ENCODE measurements at regions not wholly inside any gene's neighbourhood (a gene's known extent, or its start where the extent isn't known, plus 50 kb on each side); places are given as distances from the start of the nearest gene placed in this dataset.

DNA sequence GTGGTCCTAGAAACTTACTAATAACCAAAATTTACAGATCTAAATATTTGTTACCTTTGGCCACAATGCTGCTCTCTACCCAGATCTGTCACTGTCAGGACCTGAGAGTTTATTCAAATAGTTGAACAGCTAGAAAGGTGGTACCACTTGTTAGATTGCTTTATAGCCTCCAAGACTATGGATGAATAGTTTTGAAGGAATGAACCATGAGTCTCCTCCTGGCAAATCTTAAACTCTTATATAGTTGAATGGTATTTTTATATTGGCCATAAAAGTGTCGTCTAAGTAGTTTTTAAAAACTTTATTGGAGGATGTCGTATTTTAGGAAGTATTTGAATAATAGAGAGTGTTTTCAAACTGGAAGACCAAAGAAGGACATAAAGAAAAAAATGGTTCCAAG, 178.7 kb downstream of the AHR start:
- Histone ChIP-seq H3K36me3 (ENCODE audit: insufficient read depth, low read length) (no peaks in the 10 kb centered on the region), H3K79me2 (ENCODE audit: insufficient read depth, low read length) (no peaks in the 10 kb centered on the region), H3K4me1 (ENCODE audit: insufficient read depth, low read length) (no peaks in the 10 kb centered on the region), H4K20me1 (ENCODE audit: insufficient read depth, low read length) (no peaks in the 10 kb centered on the region), H3K4me2 (ENCODE audit: insufficient read depth, low read length) (no peak overlapping the region), H3K9me3 (ENCODE audit: low read depth, low read length) (no peaks in the 10 kb centered on the region), H3K27me3 (ENCODE audit: insufficient read depth, low read length) (no peaks in the 10 kb centered on the region), H3K4me3 (ENCODE audit: insufficient read depth, low read length) (no peak overlapping the region), H2AFZ (ENCODE audit: low read length) (no peak overlapping the region), H3K27ac (ENCODE audit: low read depth, low read length) (no peak overlapping the region)
- TF ChIP-seq, protein P1, sequence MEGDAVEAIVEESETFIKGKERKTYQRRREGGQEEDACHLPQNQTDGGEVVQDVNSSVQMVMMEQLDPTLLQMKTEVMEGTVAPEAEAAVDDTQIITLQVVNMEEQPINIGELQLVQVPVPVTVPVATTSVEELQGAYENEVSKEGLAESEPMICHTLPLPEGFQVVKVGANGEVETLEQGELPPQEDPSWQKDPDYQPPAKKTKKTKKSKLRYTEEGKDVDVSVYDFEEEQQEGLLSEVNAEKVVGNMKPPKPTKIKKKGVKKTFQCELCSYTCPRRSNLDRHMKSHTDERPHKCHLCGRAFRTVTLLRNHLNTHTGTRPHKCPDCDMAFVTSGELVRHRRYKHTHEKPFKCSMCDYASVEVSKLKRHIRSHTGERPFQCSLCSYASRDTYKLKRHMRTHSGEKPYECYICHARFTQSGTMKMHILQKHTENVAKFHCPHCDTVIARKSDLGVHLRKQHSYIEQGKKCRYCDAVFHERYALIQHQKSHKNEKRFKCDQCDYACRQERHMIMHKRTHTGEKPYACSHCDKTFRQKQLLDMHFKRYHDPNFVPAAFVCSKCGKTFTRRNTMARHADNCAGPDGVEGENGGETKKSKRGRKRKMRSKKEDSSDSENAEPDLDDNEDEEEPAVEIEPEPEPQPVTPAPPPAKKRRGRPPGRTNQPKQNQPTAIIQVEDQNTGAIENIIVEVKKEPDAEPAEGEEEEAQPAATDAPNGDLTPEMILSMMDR (IDR thresholded peaks at IDR 0.05; ENCODE audit: extremely low read depth, low read depth, low read length) = no peak
- DNase-seq (ENCODE audit: insufficient read length, low spot score, missing footprints) = no peak

DNA sequence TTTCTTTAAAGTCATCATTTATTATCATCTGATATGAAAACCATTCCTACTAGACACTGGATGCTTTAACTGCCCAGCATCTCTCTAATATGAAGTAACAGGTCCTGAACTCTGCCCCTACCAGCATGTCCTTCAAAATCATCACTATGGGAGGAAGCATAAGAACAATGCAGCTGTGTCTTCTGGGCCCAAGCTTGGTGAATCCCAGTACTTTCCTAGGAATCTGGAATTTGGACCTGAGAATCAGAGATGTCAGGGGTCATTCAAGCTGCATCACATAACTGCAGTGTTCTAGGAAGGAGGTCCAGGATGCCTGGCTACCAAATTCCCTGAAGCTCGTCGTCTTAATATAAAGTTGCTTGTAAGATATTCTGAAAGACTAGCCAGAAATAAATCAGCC, 182.7 kb downstream of the AHR start:
- no peak overlapping the region for H3K4me2 ChIP-seq (ENCODE audit: insufficient read depth, low read length)
- no peak for DNase-seq (ENCODE audit: insufficient read length, low spot score, missing footprints)
- no peak overlapping the region for H3K4me3 ChIP-seq (ENCODE audit: insufficient read depth, low read length)
- no peaks in the 10 kb centered on the region for H3K4me1 ChIP-seq (ENCODE audit: insufficient read depth, low read length)
- no peaks in the 10 kb centered on the region for H3K79me2 ChIP-seq (ENCODE audit: insufficient read depth, low read length)
- H4K20me1 ChIP-seq (ENCODE audit: insufficient read depth, low read length) = no peaks in the 10 kb centered on the region
- H3K27ac ChIP-seq (ENCODE audit: low read depth, low read length) = no peak overlapping the region
- no peaks in the 10 kb centered on the region for H3K36me3 ChIP-seq (ENCODE audit: insufficient read depth, low read length)
- TF ChIP-seq, protein P1 (IDR thresholded peaks at IDR 0.05; ENCODE audit: extremely low read depth, low read depth, low read length) = no peak
- no peak overlapping the region for H2AFZ ChIP-seq (ENCODE audit: low read length)
- H3K27me3 ChIP-seq (ENCODE audit: insufficient read depth, low read length) = no peaks in the 10 kb centered on the region
- H3K9me3 ChIP-seq (ENCODE audit: low read depth, low read length) = no peaks in the 10 kb centered on the region

DNA sequence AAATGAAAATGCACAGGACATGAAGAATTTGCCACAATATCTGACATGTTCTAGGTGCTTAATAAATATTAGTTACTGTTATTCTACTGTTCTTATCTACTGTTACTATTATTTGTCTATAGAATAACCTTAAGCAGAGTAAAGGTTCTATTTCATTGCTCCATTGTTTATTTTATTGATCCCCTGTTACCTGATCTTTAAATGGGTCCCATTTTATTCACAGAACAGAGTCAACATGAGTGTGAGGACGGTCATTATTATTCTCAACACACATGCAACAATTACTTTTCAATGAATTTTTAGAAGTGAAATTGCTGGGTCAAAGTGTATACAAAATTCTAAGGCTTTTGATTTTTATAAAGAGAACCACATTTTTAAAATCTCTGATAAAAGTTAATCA, 186.9 kb downstream of the AHR start:
- TF ChIP-seq, protein P1 (IDR thresholded peaks at IDR 0.05; ENCODE audit: extremely low read depth, low read depth, low read length) = no peak
- Histone ChIP-seq H3K36me3 (ENCODE audit: insufficient read depth, low read length) (no peaks in the 10 kb centered on the region), H3K27me3 (ENCODE audit: insufficient read depth, low read length) (no peaks in the 10 kb centered on the region), H3K4me1 (ENCODE audit: insufficient read depth, low read length) (no peaks in the 10 kb centered on the region), H3K27ac (ENCODE audit: low read depth, low read length) (no peak overlapping the region), H3K4me3 (ENCODE audit: insufficient read depth, low read length) (no peak overlapping the region), H3K79me2 (ENCODE audit: insufficient read depth, low read length) (no peaks in the 10 kb centered on the region), H2AFZ (ENCODE audit: low read length) (no peak overlapping the region), H3K9me3 (ENCODE audit: low read depth, low read length) (no peaks in the 10 kb centered on the region), H3K4me2 (ENCODE audit: insufficient read depth, low read length) (no peak overlapping the region), H4K20me1 (ENCODE audit: insufficient read depth, low read length) (no peaks in the 10 kb centered on the region)
- DNase-seq (ENCODE audit: insufficient read length, low spot score, missing footprints) = no peak

DNA sequence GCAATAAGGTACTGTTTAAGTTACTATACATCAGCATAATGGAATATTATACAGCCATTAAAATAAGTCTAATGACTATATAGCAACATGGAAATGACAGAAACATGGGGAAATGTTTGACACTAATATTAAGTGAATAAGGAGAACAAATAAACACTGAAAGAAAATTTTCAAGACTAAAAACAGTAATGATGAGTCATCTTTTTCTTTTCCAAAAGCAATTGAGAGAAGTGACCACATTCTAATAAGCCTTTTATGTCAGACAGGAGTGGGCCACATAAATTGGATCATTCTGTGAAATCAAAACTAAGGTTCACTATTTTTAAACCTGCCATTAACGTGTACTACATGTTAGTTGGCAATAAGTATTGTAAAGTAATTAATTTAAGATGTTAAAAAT, 187.5 kb downstream of the AHR start:
- no peaks in the 10 kb centered on the region for H3K9me3 ChIP-seq (ENCODE audit: low read depth, low read length)
- no peak for DNase-seq (ENCODE audit: insufficient read length, low spot score, missing footprints)
- no peaks in the 10 kb centered on the region for H3K79me2 ChIP-seq (ENCODE audit: insufficient read depth, low read length)
- no peaks in the 10 kb centered on the region for H3K4me1 ChIP-seq (ENCODE audit: insufficient read depth, low read length)
- TF ChIP-seq, protein P1 (IDR thresholded peaks at IDR 0.05; ENCODE audit: extremely low read depth, low read depth, low read length) = no peak
- H3K27ac ChIP-seq (ENCODE audit: low read depth, low read length) = no peak overlapping the region
- no peaks in the 10 kb centered on the region for H3K27me3 ChIP-seq (ENCODE audit: insufficient read depth, low read length)
- no peaks in the 10 kb centered on the region for H4K20me1 ChIP-seq (ENCODE audit: insufficient read depth, low read length)
- no peak overlapping the region for H2AFZ ChIP-seq (ENCODE audit: low read length)
- H3K36me3 ChIP-seq (ENCODE audit: insufficient read depth, low read length) = no peaks in the 10 kb centered on the region
- H3K4me3 ChIP-seq (ENCODE audit: insufficient read depth, low read length) = no peak overlapping the region
- no peak overlapping the region for H3K4me2 ChIP-seq (ENCODE audit: insufficient read depth, low read length)
